ENCODE measurements at regions not wholly inside any gene's neighbourhood (a gene's known extent, or its start where the extent isn't known, plus 50 kb on each side); places are given as distances from the start of the nearest gene placed in this dataset.

GRCh38 chr4:173091362-173091761, 77.2 kb upstream of the GALNT7 start:
- no peaks in the 10 kb centered on the region for H3K36me3 Mint-ChIP-seq (ENCODE audit: low read depth)
- peaks cover 36% of the 10 kb centered on the region for H3K4me1 ChIP-seq (ENCODE audit: insufficient read depth)
- H3K9me2 ChIP-seq (ENCODE audit: insufficient read depth) = no peaks in the 10 kb centered on the region
- H3K27me3 ChIP-seq (ENCODE audit: insufficient read depth) = no peaks in the 10 kb centered on the region
- peaks cover 2% of the 10 kb centered on the region for H3K27me3 Mint-ChIP-seq (ENCODE audit: insufficient read depth, low read depth, poor library complexity)
- H3K27ac Mint-ChIP-seq = no peak overlapping the region
- no peak overlapping the region for H2AFZ ChIP-seq
- DNase-seq (ENCODE audit: low spot score) = no peak
- ATAC-seq = peak; percentile 30; the same call in 1 of the 3 replicates
- no peaks in the 10 kb centered on the region for H3K79me2 ChIP-seq (replicated peaks; ENCODE audit: insufficient read depth)
- no peak for TF ChIP-seq REST (IDR thresholded peaks at IDR 0.05; ENCODE audit: unreplicated experiment)
- no peak for TF ChIP-seq ETS1 (IDR thresholded peaks at IDR 0.05)
- no peak for TF ChIP-seq EZH2phosphoT487 (IDR thresholded peaks at IDR 0.05; ENCODE audit: unreplicated experiment)
- no peak for TF ChIP-seq STAT1 (IDR thresholded peaks at IDR 0.05; ENCODE audit: unreplicated experiment)
- no peak for TF ChIP-seq JUNB (IDR thresholded peaks at IDR 0.05; ENCODE audit: unreplicated experiment)
- no peak for TF ChIP-seq ZNF331 (CRISPR knock-in tag; IDR thresholded peaks at IDR 0.05; ENCODE audit: low read depth)
- TF ChIP-seq ZNF462 (CRISPR knock-in tag; IDR thresholded peaks at IDR 0.05) = no peak
- TF ChIP-seq EZH2 (IDR thresholded peaks at IDR 0.05; ENCODE audit: low read depth, unreplicated experiment) = no peak
- TF ChIP-seq POLR2AphosphoS5 (IDR thresholded peaks at IDR 0.05; ENCODE audit: low read depth) = no peak
- TF ChIP-seq CREB1 (CRISPR knock-in tag; IDR thresholded peaks at IDR 0.05; ENCODE audit: low read depth) = no peak
- TF ChIP-seq ZNF114 (CRISPR knock-in tag; IDR thresholded peaks at IDR 0.05) = no peak
- no peak for TF ChIP-seq CTCF (conservative IDR thresholded peaks at IDR 0.05; ENCODE audit: low read depth in 2 of 2)
- no peak for TF ChIP-seq NANOG (IDR thresholded peaks at IDR 0.05; ENCODE audit: borderline replicate concordance)
- no peaks in the 10 kb centered on the region for H3K9me3 Mint-ChIP-seq
- H3K4me1 Mint-ChIP-seq = peaks cover 48% of the 10 kb centered on the region
- H3K4me2 ChIP-seq = peak overlapping the region; percentile 37
- H3K4me3 ChIP-seq = no peak overlapping the region
- H3K36me3 ChIP-seq (ENCODE audit: insufficient read depth) = no peaks in the 10 kb centered on the region
- no peaks in the 10 kb centered on the region for H4K20me1 ChIP-seq (replicated peaks; ENCODE audit: insufficient read depth)
- peak overlapping the region; percentile 33; the same call in 1 of the 2 replicates for H3K27ac ChIP-seq (ENCODE audit: low read depth)
- no peak overlapping the region for H3K4me3 Mint-ChIP-seq
- no peaks in the 10 kb centered on the region for H3F3A ChIP-seq (replicated peaks; ENCODE audit: low read depth)
